ENCODE measurements at regions not wholly inside any gene's neighbourhood (a gene's known extent, or its start where the extent isn't known, plus 50 kb on each side); places are given as distances from the start of the nearest gene placed in this dataset.

GRCh38 chr12:90455756-90456155 is 499.2 kb downstream of the CCER1 start:
- no peak for TF ChIP-seq POLR2AphosphoS5 (IDR thresholded peaks at IDR 0.05; ENCODE audit: insufficient read depth in 1 of 2, low read depth in 1 of 2)
- TF ChIP-seq, protein P1, sequence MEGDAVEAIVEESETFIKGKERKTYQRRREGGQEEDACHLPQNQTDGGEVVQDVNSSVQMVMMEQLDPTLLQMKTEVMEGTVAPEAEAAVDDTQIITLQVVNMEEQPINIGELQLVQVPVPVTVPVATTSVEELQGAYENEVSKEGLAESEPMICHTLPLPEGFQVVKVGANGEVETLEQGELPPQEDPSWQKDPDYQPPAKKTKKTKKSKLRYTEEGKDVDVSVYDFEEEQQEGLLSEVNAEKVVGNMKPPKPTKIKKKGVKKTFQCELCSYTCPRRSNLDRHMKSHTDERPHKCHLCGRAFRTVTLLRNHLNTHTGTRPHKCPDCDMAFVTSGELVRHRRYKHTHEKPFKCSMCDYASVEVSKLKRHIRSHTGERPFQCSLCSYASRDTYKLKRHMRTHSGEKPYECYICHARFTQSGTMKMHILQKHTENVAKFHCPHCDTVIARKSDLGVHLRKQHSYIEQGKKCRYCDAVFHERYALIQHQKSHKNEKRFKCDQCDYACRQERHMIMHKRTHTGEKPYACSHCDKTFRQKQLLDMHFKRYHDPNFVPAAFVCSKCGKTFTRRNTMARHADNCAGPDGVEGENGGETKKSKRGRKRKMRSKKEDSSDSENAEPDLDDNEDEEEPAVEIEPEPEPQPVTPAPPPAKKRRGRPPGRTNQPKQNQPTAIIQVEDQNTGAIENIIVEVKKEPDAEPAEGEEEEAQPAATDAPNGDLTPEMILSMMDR (IDR thresholded peaks at IDR 0.05): no peak

Measured in vagina (tissue), 2 donors.